ENCODE measurements at regions not wholly inside any gene's neighbourhood (a gene's known extent, or its start where the extent isn't known, plus 50 kb on each side); places are given as distances from the start of the nearest gene placed in this dataset.

DNA sequence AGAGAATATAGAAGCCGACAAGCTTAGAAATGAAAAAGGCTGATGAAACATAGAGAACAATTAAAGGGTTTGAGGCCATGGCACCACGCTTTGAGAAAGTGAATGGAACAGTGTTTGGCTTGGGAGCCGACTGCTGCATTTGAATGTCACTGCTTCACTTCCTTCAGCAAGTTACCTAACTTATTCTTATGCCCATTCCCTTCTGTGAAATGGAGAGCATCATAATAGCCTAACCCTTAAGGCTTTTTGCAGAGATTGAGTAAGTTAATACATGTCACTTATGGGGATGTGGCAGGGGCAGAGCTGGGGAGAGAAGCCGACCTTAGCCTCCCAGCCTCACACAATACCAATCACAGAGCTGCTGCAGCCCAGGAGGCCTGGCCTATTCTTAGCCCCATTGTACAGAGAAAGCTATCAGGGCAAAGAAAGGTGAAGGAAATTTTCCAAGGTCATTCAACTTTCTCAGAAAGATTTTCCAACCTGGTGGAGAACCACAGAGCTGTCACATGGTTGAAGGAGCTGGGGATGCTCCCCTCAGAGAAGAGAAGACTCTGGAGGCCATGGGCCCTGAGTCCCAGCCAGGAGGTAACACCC is 186.0 kb upstream of the GDF10 start:
- no peak for ATAC-seq (ENCODE audit: low FRiP score)
- DNase-seq (ENCODE audit: low spot score) = no peak
- TF ChIP-seq, protein P1, sequence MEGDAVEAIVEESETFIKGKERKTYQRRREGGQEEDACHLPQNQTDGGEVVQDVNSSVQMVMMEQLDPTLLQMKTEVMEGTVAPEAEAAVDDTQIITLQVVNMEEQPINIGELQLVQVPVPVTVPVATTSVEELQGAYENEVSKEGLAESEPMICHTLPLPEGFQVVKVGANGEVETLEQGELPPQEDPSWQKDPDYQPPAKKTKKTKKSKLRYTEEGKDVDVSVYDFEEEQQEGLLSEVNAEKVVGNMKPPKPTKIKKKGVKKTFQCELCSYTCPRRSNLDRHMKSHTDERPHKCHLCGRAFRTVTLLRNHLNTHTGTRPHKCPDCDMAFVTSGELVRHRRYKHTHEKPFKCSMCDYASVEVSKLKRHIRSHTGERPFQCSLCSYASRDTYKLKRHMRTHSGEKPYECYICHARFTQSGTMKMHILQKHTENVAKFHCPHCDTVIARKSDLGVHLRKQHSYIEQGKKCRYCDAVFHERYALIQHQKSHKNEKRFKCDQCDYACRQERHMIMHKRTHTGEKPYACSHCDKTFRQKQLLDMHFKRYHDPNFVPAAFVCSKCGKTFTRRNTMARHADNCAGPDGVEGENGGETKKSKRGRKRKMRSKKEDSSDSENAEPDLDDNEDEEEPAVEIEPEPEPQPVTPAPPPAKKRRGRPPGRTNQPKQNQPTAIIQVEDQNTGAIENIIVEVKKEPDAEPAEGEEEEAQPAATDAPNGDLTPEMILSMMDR (IDR thresholded peaks at IDR 0.05) = no peak

DNA sequence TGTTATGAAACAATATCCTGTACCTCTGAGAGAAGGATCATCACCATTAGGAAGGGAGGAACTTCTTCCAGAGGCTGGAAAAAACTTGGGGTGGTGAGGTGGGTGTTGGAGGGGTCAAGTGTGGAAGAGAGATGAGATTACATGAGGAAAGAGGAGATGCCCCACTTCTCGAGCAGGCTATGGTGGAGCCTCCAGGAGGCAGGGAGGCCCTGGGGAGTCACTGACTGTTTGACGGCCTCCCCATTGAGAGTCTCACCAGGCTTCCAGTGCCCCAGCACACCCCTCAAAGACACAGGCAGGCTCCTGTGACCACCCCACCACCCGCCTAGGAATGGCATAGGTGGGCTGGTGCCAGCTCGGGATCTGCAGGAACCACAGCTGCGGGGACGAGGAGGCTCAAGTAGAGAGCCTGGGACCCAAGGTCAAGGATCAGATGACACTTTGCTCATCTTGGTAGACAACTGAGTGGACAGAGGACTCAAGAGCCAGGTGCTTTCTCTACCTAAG is 185.3 kb upstream of the GDF10 start:
- ATAC-seq (ENCODE audit: low FRiP score) (no peak), DNase-seq (ENCODE audit: low spot score) (no peak)
- TF ChIP-seq, protein P1 (IDR thresholded peaks at IDR 0.05) = no peak

DNA sequence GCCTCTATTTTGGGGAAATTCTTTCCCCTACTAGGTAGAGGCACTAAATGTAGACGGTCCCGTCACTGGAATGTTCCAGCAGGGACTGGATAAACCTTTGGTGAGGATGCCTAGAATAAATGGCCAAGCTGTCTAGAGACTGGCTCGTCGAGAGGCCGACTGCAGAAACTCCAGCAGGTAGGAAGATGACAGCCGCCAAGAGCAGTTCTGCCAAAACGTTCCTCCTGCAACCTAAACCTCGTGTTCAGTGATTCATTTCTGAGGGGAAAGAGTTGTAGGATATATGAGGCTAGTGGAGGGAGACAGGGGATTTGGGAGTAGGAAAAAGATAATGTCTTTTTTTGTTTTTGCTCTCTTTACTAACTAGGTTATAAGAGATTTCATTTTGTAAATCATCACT is 184.7 kb upstream of the GDF10 start:
- TF ChIP-seq, protein P1 (IDR thresholded peaks at IDR 0.05) = no peak
- DNase-seq (ENCODE audit: low spot score) (no peak), ATAC-seq (ENCODE audit: low FRiP score) (no peak)

DNA sequence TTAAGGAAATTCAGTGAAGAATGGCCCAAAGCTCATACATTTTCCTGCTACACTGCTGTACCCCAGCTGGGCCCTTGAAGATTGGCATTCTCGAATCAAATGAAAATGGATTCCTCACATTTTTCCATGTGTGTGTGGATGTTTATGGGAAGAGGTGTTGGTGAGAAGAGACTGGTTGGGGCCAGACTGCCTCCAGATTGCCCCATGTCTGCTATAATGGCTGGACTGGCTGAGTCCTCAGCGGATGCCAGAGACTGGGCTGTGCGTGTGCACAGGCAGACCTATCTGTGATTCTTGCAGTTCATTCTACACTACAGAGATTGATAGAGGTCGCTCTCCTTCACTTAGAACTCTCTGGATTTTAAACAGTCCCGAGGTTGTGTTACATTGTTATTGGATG is 183.6 kb upstream of the GDF10 start:
- ATAC-seq (ENCODE audit: low FRiP score) = no peak
- TF ChIP-seq, protein P1 (IDR thresholded peaks at IDR 0.05) = no peak

DNA sequence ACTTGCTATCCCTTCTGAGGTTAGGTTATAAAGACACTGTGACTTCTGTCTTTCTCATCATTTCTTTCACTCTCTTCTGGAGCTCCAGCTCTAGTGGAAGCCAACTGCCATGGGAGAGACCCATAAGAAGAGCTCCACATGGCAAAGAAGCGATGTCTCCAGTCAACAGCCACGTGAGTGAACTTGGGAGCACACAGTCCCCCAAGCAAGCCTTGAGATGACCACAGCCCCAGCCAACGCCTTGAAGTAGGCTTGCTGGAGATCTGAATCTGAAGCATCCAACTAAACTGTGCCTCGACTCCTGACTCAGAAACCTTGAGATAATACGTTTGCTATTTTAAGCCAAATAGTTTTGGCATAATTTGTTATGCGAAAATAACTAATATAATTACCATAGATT is 181.7 kb upstream of the GDF10 start:
- TF ChIP-seq, protein P1 (IDR thresholded peaks at IDR 0.05) = no peak
- ATAC-seq (ENCODE audit: low FRiP score) (no peak), DNase-seq (ENCODE audit: low spot score) (no peak)

More for the DNA sequence above, 183.6 kb upstream of the GDF10 start:
- no peak for DNase-seq (ENCODE audit: low spot score)

DNA sequence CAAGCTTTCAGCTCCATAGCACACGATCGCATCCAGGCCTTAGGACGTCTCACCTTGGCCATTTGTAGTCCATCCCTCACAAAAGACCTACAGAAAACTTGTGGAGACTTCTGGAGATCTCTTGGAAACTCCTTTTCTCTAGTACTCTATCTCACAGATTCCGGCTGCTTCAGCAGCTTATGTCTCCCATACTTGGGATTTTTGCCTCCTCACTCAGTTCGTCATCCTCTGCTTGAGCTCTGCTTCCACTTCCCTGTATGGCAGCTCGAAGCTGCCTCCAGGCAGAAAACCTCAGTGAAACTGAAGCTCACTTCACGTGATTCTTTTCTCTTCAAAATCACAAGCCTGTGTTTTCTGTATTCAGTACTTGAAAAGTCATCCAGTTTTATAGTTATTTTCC is 178.7 kb upstream of the GDF10 start:
- no peak for ATAC-seq (ENCODE audit: low FRiP score)
- TF ChIP-seq, protein P1 (IDR thresholded peaks at IDR 0.05) = no peak
- no peak for DNase-seq (ENCODE audit: low spot score)

DNA sequence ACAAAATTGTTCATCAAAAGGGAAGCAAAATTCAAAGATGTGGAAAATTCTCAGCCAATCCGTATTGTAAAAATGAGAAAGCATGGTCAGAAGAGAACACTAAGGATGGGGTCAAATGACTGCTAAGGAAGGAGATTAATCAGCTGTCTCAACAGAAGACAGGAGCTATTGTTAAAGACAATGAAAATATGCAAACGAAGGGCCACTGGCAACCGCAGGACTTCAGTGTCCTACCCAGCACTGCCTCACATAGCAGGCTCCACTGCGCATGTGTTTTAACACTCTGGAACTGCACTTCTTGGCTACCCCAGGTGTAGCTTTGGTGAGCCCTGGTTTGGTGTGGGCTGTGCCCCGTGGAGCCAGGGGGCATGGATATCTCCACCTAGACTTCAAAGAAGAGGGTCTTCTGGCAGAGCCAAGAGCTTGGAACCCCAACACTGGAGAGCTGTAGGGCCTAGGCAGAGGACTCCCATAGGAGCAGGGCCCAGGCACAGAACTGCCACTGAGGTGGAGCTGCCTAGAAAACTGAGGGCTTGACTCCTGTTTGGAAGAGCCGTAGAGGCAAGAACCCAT is 176.2 kb upstream of the GDF10 start:
- DNase-seq (ENCODE audit: low spot score) = no peak
- TF ChIP-seq, protein P1 (IDR thresholded peaks at IDR 0.05) = no peak
- no peak for ATAC-seq (ENCODE audit: low FRiP score)
